ENCODE measurements at regions not wholly inside any gene's neighbourhood (a gene's known extent, or its start where the extent isn't known, plus 50 kb on each side); places are given as distances from the start of the nearest gene placed in this dataset.

- no peak overlapping the region for H3K9ac ChIP-seq (ENCODE audit: low read length in 5 of 5)
- H3K36me3 ChIP-seq (ENCODE audit: control insufficient read depth in 5 of 5, insufficient read depth in 5 of 5, low read length in 5 of 5): no peaks in the 10 kb centered on the region
- no peak overlapping the region for H3K4me3 ChIP-seq (ENCODE audit: low read depth in 1 of 5, low read length in 5 of 5)
- no peaks in the 10 kb centered on the region for H3K9me3 ChIP-seq (ENCODE audit: control insufficient read depth in 5 of 5, low read length in 5 of 5)
- no peaks in the 10 kb centered on the region for H3K4me1 ChIP-seq (ENCODE audit: control insufficient read depth in 5 of 5, insufficient read depth in 5 of 5, low read length in 5 of 5)
- no peaks in the 10 kb centered on the region for H3K27me3 ChIP-seq (ENCODE audit: control insufficient read depth in 5 of 5, insufficient read depth in 4 of 5, low read length in 5 of 5)
- no peak overlapping the region for H3K27ac ChIP-seq (ENCODE audit: low read depth, low read length)
Observed at GRCh38 chr3:41053220-41053619, 146.1 kb upstream of the CTNNB1 start.

- no peaks in the 10 kb centered on the region for H3K36me3 ChIP-seq (ENCODE audit: control insufficient read depth in 5 of 5, insufficient read depth in 5 of 5, low read length in 5 of 5)
- H3K27ac ChIP-seq (ENCODE audit: low read depth, low read length): no peak overlapping the region
- H3K9ac ChIP-seq (ENCODE audit: low read length in 5 of 5): no peak overlapping the region
- H3K27me3 ChIP-seq (ENCODE audit: control insufficient read depth in 5 of 5, insufficient read depth in 4 of 5, low read length in 5 of 5): no peaks in the 10 kb centered on the region
- no peaks in the 10 kb centered on the region for H3K4me1 ChIP-seq (ENCODE audit: control insufficient read depth in 5 of 5, insufficient read depth in 5 of 5, low read length in 5 of 5)
- no peaks in the 10 kb centered on the region for H3K9me3 ChIP-seq (ENCODE audit: control insufficient read depth in 5 of 5, low read length in 5 of 5)
- no peak overlapping the region for H3K4me3 ChIP-seq (ENCODE audit: low read depth in 1 of 5, low read length in 5 of 5)
Observed at GRCh38 chr3:41060106-41060505, 139.2 kb upstream of the CTNNB1 start.

GRCh38 chr3:41064070-41064469 is 135.2 kb upstream of the CTNNB1 start:
- H3K27me3 ChIP-seq (ENCODE audit: control insufficient read depth in 5 of 5, insufficient read depth in 4 of 5, low read length in 5 of 5): no peaks in the 10 kb centered on the region
- no peaks in the 10 kb centered on the region for H3K36me3 ChIP-seq (ENCODE audit: control insufficient read depth in 5 of 5, insufficient read depth in 5 of 5, low read length in 5 of 5)
- no peak overlapping the region for H3K27ac ChIP-seq (ENCODE audit: low read depth, low read length)
- no peak overlapping the region for H3K4me3 ChIP-seq (ENCODE audit: low read depth in 1 of 5, low read length in 5 of 5)
- H3K9me3 ChIP-seq (ENCODE audit: control insufficient read depth in 5 of 5, low read length in 5 of 5): no peaks in the 10 kb centered on the region
- H3K9ac ChIP-seq (ENCODE audit: low read length in 5 of 5): no peak overlapping the region
- no peaks in the 10 kb centered on the region for H3K4me1 ChIP-seq (ENCODE audit: control insufficient read depth in 5 of 5, insufficient read depth in 5 of 5, low read length in 5 of 5)

GRCh38 chr3:41064526-41064925 is 134.8 kb upstream of the CTNNB1 start:
- Histone ChIP-seq H3K9me3 (ENCODE audit: control insufficient read depth in 5 of 5, low read length in 5 of 5) (no peaks in the 10 kb centered on the region), H3K27me3 (ENCODE audit: control insufficient read depth in 5 of 5, insufficient read depth in 4 of 5, low read length in 5 of 5) (no peaks in the 10 kb centered on the region), H3K27ac (ENCODE audit: low read depth, low read length) (no peak overlapping the region), H3K9ac (ENCODE audit: low read length in 5 of 5) (no peak overlapping the region), H3K4me1 (ENCODE audit: control insufficient read depth in 5 of 5, insufficient read depth in 5 of 5, low read length in 5 of 5) (no peaks in the 10 kb centered on the region), H3K36me3 (ENCODE audit: control insufficient read depth in 5 of 5, insufficient read depth in 5 of 5, low read length in 5 of 5) (no peaks in the 10 kb centered on the region), H3K4me3 (ENCODE audit: low read depth in 1 of 5, low read length in 5 of 5) (no peak overlapping the region)

- Histone ChIP-seq H3K9me3 (ENCODE audit: control insufficient read depth in 5 of 5, low read length in 5 of 5) (no peaks in the 10 kb centered on the region), H3K27me3 (ENCODE audit: control insufficient read depth in 5 of 5, insufficient read depth in 4 of 5, low read length in 5 of 5) (no peaks in the 10 kb centered on the region), H3K9ac (ENCODE audit: low read length in 5 of 5) (no peak overlapping the region), H3K36me3 (ENCODE audit: control insufficient read depth in 5 of 5, insufficient read depth in 5 of 5, low read length in 5 of 5) (no peaks in the 10 kb centered on the region), H3K27ac (ENCODE audit: low read depth, low read length) (no peak overlapping the region), H3K4me3 (ENCODE audit: low read depth in 1 of 5, low read length in 5 of 5) (no peak overlapping the region), H3K4me1 (ENCODE audit: control insufficient read depth in 5 of 5, insufficient read depth in 5 of 5, low read length in 5 of 5) (no peaks in the 10 kb centered on the region)
Observed at GRCh38 chr3:41065340-41065739, 134.0 kb upstream of the CTNNB1 start.

- H3K9me3 ChIP-seq (ENCODE audit: control insufficient read depth in 5 of 5, low read length in 5 of 5): no peaks in the 10 kb centered on the region
- H3K36me3 ChIP-seq (ENCODE audit: control insufficient read depth in 5 of 5, insufficient read depth in 5 of 5, low read length in 5 of 5): no peaks in the 10 kb centered on the region
- H3K9ac ChIP-seq (ENCODE audit: low read length in 5 of 5): no peak overlapping the region
- H3K27ac ChIP-seq (ENCODE audit: low read depth, low read length): no peak overlapping the region
- H3K4me3 ChIP-seq (ENCODE audit: low read depth in 1 of 5, low read length in 5 of 5): no peak overlapping the region
- H3K4me1 ChIP-seq (ENCODE audit: control insufficient read depth in 5 of 5, insufficient read depth in 5 of 5, low read length in 5 of 5): peaks cover 0 to 5% (median 0%) of the 10 kb centered on the region in 5 donors
- no peaks in the 10 kb centered on the region for H3K27me3 ChIP-seq (ENCODE audit: control insufficient read depth in 5 of 5, insufficient read depth in 4 of 5, low read length in 5 of 5)
Observed at GRCh38 chr3:41073190-41073589, 126.1 kb upstream of the CTNNB1 start.

- Histone ChIP-seq H3K27me3 (ENCODE audit: control insufficient read depth in 5 of 5, insufficient read depth in 4 of 5, low read length in 5 of 5) (peaks cover 0 to 4% (median 0%) of the 10 kb centered on the region in 5 donors), H3K9me3 (ENCODE audit: control insufficient read depth in 5 of 5, low read length in 5 of 5) (no peaks in the 10 kb centered on the region), H3K27ac (ENCODE audit: low read depth, low read length) (no peak overlapping the region), H3K4me3 (ENCODE audit: low read depth in 1 of 5, low read length in 5 of 5) (no peak overlapping the region), H3K36me3 (ENCODE audit: control insufficient read depth in 5 of 5, insufficient read depth in 5 of 5, low read length in 5 of 5) (no peaks in the 10 kb centered on the region), H3K9ac (ENCODE audit: low read length in 5 of 5) (no peak overlapping the region), H3K4me1 (ENCODE audit: control insufficient read depth in 5 of 5, insufficient read depth in 5 of 5, low read length in 5 of 5) (peaks cover 0 to 5% (median 0%) of the 10 kb centered on the region in 5 donors)
Observed at GRCh38 chr3:41075975-41076374, 123.3 kb upstream of the CTNNB1 start.

- no peak overlapping the region for H3K27ac ChIP-seq (ENCODE audit: low read depth, low read length)
- H3K27me3 ChIP-seq (ENCODE audit: control insufficient read depth in 5 of 5, insufficient read depth in 4 of 5, low read length in 5 of 5): peaks cover 0 to 4% (median 0%) of the 10 kb centered on the region in 5 donors
- no peak overlapping the region for H3K4me3 ChIP-seq (ENCODE audit: low read depth in 1 of 5, low read length in 5 of 5)
- no peaks in the 10 kb centered on the region for H3K36me3 ChIP-seq (ENCODE audit: control insufficient read depth in 5 of 5, insufficient read depth in 5 of 5, low read length in 5 of 5)
- H3K4me1 ChIP-seq (ENCODE audit: control insufficient read depth in 5 of 5, insufficient read depth in 5 of 5, low read length in 5 of 5): peaks cover 0 to 5% (median 0%) of the 10 kb centered on the region in 5 donors
- H3K9me3 ChIP-seq (ENCODE audit: control insufficient read depth in 5 of 5, low read length in 5 of 5): no peaks in the 10 kb centered on the region
- H3K9ac ChIP-seq (ENCODE audit: low read length in 5 of 5): no peak overlapping the region
Observed at GRCh38 chr3:41076399-41076798, 122.9 kb upstream of the CTNNB1 start.

GRCh38 chr3:41080141-41080540 is 119.2 kb upstream of the CTNNB1 start:
- Histone ChIP-seq H3K9me3 (ENCODE audit: control insufficient read depth in 5 of 5, low read length in 5 of 5) (no peaks in the 10 kb centered on the region), H3K9ac (ENCODE audit: low read length in 5 of 5) (no peak overlapping the region), H3K36me3 (ENCODE audit: control insufficient read depth in 5 of 5, insufficient read depth in 5 of 5, low read length in 5 of 5) (no peaks in the 10 kb centered on the region), H3K27ac (ENCODE audit: low read depth, low read length) (no peak overlapping the region), H3K4me1 (ENCODE audit: control insufficient read depth in 5 of 5, insufficient read depth in 5 of 5, low read length in 5 of 5) (peaks cover 0 to 5% (median 0%) of the 10 kb centered on the region in 5 donors), H3K4me3 (ENCODE audit: low read depth in 1 of 5, low read length in 5 of 5) (no peak overlapping the region), H3K27me3 (ENCODE audit: control insufficient read depth in 5 of 5, insufficient read depth in 4 of 5, low read length in 5 of 5) (peaks cover 0 to 4% (median 0%) of the 10 kb centered on the region in 5 donors)

GRCh38 chr3:41088882-41089281 is 110.4 kb upstream of the CTNNB1 start:
- no peaks in the 10 kb centered on the region for H3K27me3 ChIP-seq (ENCODE audit: control insufficient read depth in 5 of 5, insufficient read depth in 4 of 5, low read length in 5 of 5)
- no peaks in the 10 kb centered on the region for H3K36me3 ChIP-seq (ENCODE audit: control insufficient read depth in 5 of 5, insufficient read depth in 5 of 5, low read length in 5 of 5)
- H3K4me1 ChIP-seq (ENCODE audit: control insufficient read depth in 5 of 5, insufficient read depth in 5 of 5, low read length in 5 of 5): peaks cover 0 to 11% (median 0%) of the 10 kb centered on the region in 5 donors
- no peak overlapping the region for H3K9ac ChIP-seq (ENCODE audit: low read length in 5 of 5)
- H3K27ac ChIP-seq (ENCODE audit: low read depth, low read length): no peak overlapping the region
- no peaks in the 10 kb centered on the region for H3K9me3 ChIP-seq (ENCODE audit: control insufficient read depth in 5 of 5, low read length in 5 of 5)
- H3K4me3 ChIP-seq (ENCODE audit: low read depth in 1 of 5, low read length in 5 of 5): no peak overlapping the region

- no peaks in the 10 kb centered on the region for H3K9me3 ChIP-seq (ENCODE audit: control insufficient read depth in 5 of 5, low read length in 5 of 5)
- peaks cover 0 to 11% (median 0%) of the 10 kb centered on the region in 5 donors for H3K4me1 ChIP-seq (ENCODE audit: control insufficient read depth in 5 of 5, insufficient read depth in 5 of 5, low read length in 5 of 5)
- no peaks in the 10 kb centered on the region for H3K27me3 ChIP-seq (ENCODE audit: control insufficient read depth in 5 of 5, insufficient read depth in 4 of 5, low read length in 5 of 5)
- H3K36me3 ChIP-seq (ENCODE audit: control insufficient read depth in 5 of 5, insufficient read depth in 5 of 5, low read length in 5 of 5): no peaks in the 10 kb centered on the region
- no peak overlapping the region for H3K27ac ChIP-seq (ENCODE audit: low read depth, low read length)
- H3K9ac ChIP-seq (ENCODE audit: low read length in 5 of 5): no peak overlapping the region
- H3K4me3 ChIP-seq (ENCODE audit: low read depth in 1 of 5, low read length in 5 of 5): no peak overlapping the region
Observed at GRCh38 chr3:41089566-41089965, 109.7 kb upstream of the CTNNB1 start.
